NCI-H748 (cell line): ENCODE measurements at regions not wholly inside any gene's neighbourhood (a gene's known extent, or its start where the extent isn't known, plus 50 kb on each side); places are given as distances from the start of the nearest gene placed in this dataset.

Experiments used
- DNase-seq: peaks from one replicate; lab custom pipeline; 2025; ENCODE audit not compliant: unreplicated experiment; lab: John Stamatoyannopoulos, UW

GRCh38 chr6:104428184-104428583, 431.5 kb downstream of the HACE1 start:
- peak; percentile 61 for DNase-seq

- DNase-seq, result no peak
Measured at GRCh38 chr6:104423691-104424090, 436.0 kb downstream of the HACE1 start.

- no peak for DNase-seq
Measured at GRCh38 chr6:104421650-104422049, 438.1 kb downstream of the HACE1 start.

GRCh38 chr6:104418839-104419238, 440.9 kb downstream of the HACE1 start:
- no peak for DNase-seq

GRCh38 chr6:104418125-104418524, 441.6 kb downstream of the HACE1 start:
- DNase-seq, result no peak

GRCh38 chr6:104414723-104415122, 445.0 kb downstream of the HACE1 start:
- peak; percentile 80 for DNase-seq

- no peak for DNase-seq
Measured at GRCh38 chr6:104413767-104414166, 446.0 kb downstream of the HACE1 start.

- no peak for DNase-seq
Measured at GRCh38 chr6:104411302-104411701, 448.4 kb downstream of the HACE1 start.

GRCh38 chr6:104409913-104410312, 449.8 kb downstream of the HACE1 start:
- DNase-seq, result no peak

GRCh38 chr6:104407957-104408356, 451.8 kb downstream of the HACE1 start:
- DNase-seq, result no peak

GRCh38 chr6:104404377-104404776, 455.3 kb downstream of the HACE1 start:
- DNase-seq, result no peak

- peak; percentile 37 for DNase-seq
Measured at GRCh38 chr6:104402572-104402971, 457.1 kb downstream of the HACE1 start.

GRCh38 chr6:104401926-104402325, 457.8 kb downstream of the HACE1 start:
- no peak for DNase-seq

- no peak for DNase-seq
Measured at GRCh38 chr6:104400844-104401243, 458.9 kb downstream of the HACE1 start.

- DNase-seq, result no peak
Measured at GRCh38 chr6:104396077-104396476, 463.6 kb downstream of the HACE1 start.

GRCh38 chr6:104381907-104382306, 477.8 kb downstream of the HACE1 start:
- no peak for DNase-seq

GRCh38 chr6:104365451-104366234, 494.1 kb downstream of the HACE1 start:
- no peak for DNase-seq

- no peak for DNase-seq
Measured at GRCh38 chr6:104357928-104358327, 501.8 kb downstream of the HACE1 start.

- DNase-seq, result no peak
Measured at GRCh38 chr6:104356197-104356596, 503.5 kb downstream of the HACE1 start.

GRCh38 chr6:104349191-104349590, 510.5 kb downstream of the HACE1 start:
- no peak for DNase-seq

- DNase-seq, result no peak
Measured at GRCh38 chr6:104344223-104344622, 515.5 kb downstream of the HACE1 start.

- no peak for DNase-seq
Measured at GRCh38 chr6:104332364-104332763, 527.4 kb downstream of the HACE1 start.
